ENCODE measurements at regions not wholly inside any gene's neighbourhood (a gene's known extent, or its start where the extent isn't known, plus 50 kb on each side); places are given as distances from the start of the nearest gene placed in this dataset.

DNA sequence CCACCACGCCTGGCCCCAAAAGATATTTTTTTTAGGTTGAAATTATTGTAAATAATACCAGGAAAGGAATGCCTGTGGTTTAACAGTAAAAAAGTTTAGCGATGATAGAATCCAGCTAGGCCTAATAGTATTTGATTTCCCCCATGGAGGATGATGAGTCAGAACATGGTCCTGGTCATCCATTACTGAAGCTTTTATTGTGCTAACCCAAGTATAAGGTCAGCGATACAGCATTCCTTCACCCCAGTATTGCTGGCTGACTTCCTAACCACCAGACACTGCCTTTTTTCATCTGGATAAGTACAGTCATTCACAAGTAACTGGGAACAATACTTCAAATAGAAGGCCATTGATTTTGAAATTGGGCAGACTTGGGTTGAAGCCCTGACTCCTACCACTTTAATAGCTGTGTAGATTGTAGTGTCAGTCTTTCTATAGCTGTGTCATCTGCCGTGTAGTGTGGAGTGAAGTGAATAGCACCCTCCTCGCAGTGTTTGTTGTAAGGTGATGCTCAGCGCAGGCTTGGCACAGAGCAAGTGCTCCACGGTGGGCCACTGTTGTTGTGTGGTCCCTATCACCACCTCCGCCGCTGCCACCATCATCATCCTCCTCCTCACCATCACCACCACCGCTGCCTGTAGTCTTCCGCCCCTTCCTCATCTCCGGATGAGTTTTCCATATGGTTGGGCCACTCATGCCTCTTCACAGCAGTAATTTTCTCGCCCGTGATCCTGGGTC, 436.0 kb upstream of the TPM1 start:
- WGBS, 5 donors, result 82 to 92% (median 90%) methylated on average over 14 of the region's 14 CpGs
- Histone ChIP-seq H3K4me1 (peaks cover 0 to 42% (median 11%) of the 10 kb centered on the region in 4 donors), H3K4me3 (no peak overlapping the region), H3K36me3 (no peaks in the 10 kb centered on the region), H3K27me3 (no peaks in the 10 kb centered on the region), H3K9me3 (no peaks in the 10 kb centered on the region), H3K27ac (peak overlapping the region in 1 of 5 donors; percentile 27)
- TF ChIP-seq POLR2AphosphoS5 (IDR thresholded peaks at IDR 0.05) (peak in 1 of 3 donors; percentile 57), POLR2A (IDR thresholded peaks at IDR 0.05) (no peak)
- intact Hi-C loops (cut with DNase I; ENCODE audit: low total_unique reads), result no loop called here
- DNase-seq, result no peak

DNA sequence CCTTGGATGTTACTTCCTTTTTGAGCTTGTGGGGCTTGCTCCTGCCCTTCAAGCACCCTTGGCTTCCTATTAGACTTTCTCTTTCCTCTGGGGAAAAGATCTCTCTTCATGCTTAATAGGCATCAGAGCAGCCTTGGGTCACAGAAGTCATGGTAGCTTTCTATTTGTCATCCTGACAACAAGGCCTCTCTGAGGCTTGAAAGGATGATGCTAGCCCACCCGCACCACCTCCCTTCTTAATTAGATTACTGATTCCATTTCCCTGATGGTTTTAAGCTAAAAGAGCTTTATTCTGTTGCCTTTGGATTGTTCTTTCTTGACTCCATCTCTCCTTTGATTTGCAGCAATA, 435.5 kb upstream of the TPM1 start:
- Histone ChIP-seq H3K4me1 (peaks cover 0 to 38% (median 11%) of the 10 kb centered on the region in 4 donors), H3K9me3 (no peaks in the 10 kb centered on the region), H3K27me3 (no peaks in the 10 kb centered on the region), H3K36me3 (no peaks in the 10 kb centered on the region), H3K4me3 (no peak overlapping the region), H3K27ac (no peak overlapping the region)
- WGBS, 5 donors, result 78 to 100% (median 97%) methylated on average over 1 of the region's 1 CpG
- intact Hi-C loops (cut with DNase I; ENCODE audit: low total_unique reads), result no loop called here
- TF ChIP-seq, protein P1, sequence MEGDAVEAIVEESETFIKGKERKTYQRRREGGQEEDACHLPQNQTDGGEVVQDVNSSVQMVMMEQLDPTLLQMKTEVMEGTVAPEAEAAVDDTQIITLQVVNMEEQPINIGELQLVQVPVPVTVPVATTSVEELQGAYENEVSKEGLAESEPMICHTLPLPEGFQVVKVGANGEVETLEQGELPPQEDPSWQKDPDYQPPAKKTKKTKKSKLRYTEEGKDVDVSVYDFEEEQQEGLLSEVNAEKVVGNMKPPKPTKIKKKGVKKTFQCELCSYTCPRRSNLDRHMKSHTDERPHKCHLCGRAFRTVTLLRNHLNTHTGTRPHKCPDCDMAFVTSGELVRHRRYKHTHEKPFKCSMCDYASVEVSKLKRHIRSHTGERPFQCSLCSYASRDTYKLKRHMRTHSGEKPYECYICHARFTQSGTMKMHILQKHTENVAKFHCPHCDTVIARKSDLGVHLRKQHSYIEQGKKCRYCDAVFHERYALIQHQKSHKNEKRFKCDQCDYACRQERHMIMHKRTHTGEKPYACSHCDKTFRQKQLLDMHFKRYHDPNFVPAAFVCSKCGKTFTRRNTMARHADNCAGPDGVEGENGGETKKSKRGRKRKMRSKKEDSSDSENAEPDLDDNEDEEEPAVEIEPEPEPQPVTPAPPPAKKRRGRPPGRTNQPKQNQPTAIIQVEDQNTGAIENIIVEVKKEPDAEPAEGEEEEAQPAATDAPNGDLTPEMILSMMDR (IDR thresholded peaks at IDR 0.05), result no peak
- TF ChIP-seq POLR2AphosphoS5 (IDR thresholded peaks at IDR 0.05) (no peak), POLR2A (IDR thresholded peaks at IDR 0.05) (no peak), EP300 (IDR thresholded peaks at IDR 0.05) (no peak)
- no peak for DNase-seq

DNA sequence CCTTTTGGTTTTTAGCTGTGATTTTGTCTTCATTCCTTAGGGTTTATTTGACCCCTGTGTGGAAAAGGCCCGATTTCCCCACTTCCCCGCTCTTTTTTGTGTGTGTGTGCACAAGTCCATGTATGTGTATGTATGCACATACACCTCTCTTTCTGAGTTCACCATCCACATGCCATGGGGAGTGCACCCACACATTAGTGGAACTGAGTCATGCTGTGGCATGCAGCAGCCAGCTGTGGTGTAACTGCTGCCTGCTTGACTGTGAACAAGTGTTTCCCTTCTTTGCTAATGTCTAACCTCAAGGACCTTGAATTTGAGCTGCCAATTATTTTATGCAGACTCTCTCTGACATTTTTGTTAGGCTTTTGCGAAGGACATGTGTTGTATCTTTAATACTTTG, 434.9 kb upstream of the TPM1 start:
- H3K4me1 ChIP-seq, result peaks cover 0 to 38% (median 11%) of the 10 kb centered on the region in 4 donors
- H3K36me3 ChIP-seq, result no peaks in the 10 kb centered on the region

DNA sequence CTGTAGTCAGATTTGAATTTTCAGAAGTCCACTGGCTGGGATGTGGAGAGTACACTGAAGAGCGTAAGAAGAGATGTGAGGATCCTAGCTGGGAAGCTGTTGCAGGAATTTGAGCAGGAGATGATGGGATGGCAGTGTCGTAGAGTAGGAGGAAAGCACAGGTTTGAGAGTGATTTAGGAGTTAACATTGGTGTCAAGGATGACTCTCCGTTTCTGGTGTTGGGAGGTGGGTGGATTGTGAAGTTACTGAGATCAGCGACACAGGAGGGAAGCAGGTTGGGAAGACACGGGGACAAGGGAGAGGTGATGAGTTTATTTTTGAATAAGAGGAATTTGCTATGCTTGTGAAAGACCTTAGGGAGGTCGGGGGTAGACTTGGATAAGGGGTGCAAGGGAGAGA, 434.2 kb upstream of the TPM1 start:
- no peak for DNase-seq
- WGBS, 5 donors, result 88 to 95% (median 92%) methylated on average over 6 of the region's 6 CpGs
- no peak overlapping the region for H3K27ac ChIP-seq
- H3K4me3 ChIP-seq, result no peak overlapping the region
- H3K27me3 ChIP-seq, result no peaks in the 10 kb centered on the region
- H3K36me3 ChIP-seq, result no peaks in the 10 kb centered on the region
- H3K4me1 ChIP-seq, result peaks cover 0 to 36% (median 7%) of the 10 kb centered on the region in 4 donors
- intact Hi-C loops (cut with DNase I; ENCODE audit: low total_unique reads), result no loop called here
- TF ChIP-seq EP300 (IDR thresholded peaks at IDR 0.05) (no peak), POLR2AphosphoS5 (IDR thresholded peaks at IDR 0.05) (no peak), POLR2A (IDR thresholded peaks at IDR 0.05) (no peak)
- TF ChIP-seq, protein P1 (IDR thresholded peaks at IDR 0.05), result no peak
- no peaks in the 10 kb centered on the region for H3K9me3 ChIP-seq

More for the DNA sequence above, 434.9 kb upstream of the TPM1 start:
- WGBS, 5 donors, result 88 to 97% (median 93%) methylated on average over 3 of the region's 3 CpGs
- intact Hi-C loops (cut with DNase I; ENCODE audit: low total_unique reads), result no loop called here
- H3K27me3 ChIP-seq, result no peaks in the 10 kb centered on the region
- H3K4me3 ChIP-seq, result no peak overlapping the region
- TF ChIP-seq EP300 (IDR thresholded peaks at IDR 0.05) (no peak), POLR2AphosphoS5 (IDR thresholded peaks at IDR 0.05) (no peak), POLR2A (IDR thresholded peaks at IDR 0.05) (no peak)
- TF ChIP-seq, protein P1 (IDR thresholded peaks at IDR 0.05), result no peak
- no peak overlapping the region for H3K27ac ChIP-seq
- no peaks in the 10 kb centered on the region for H3K9me3 ChIP-seq
- no peak for DNase-seq

DNA sequence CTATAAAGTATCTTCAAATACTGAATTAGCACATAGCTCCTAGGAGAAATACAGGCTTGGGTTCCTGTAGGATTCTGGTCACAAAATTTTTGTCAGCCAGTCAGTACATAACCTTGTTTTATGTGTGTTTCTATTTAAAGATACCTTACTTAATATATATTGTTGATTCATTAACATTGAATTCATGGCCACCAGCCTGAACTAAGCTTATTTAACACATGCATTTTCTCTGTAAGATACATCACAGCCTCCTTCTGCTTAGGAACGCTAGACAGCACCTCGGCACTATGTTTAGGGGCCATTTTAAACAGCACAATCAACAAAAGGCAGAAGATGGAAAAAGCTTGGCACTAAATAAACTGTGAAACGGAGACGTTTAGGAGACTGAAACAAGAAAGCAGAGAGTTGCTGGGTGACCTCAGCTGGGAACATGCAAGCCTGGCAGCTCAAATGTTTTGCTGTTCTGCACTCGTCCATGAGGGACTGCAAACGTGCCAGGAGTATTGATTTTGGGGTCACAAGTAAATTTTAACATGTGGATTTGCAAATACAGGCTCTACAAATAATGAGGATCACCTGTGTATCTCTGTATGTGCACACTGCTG, 432.2 kb upstream of the TPM1 start:
- Histone ChIP-seq H3K27ac (no peak overlapping the region), H3K27me3 (no peaks in the 10 kb centered on the region), H3K36me3 (no peaks in the 10 kb centered on the region), H3K4me3 (no peak overlapping the region), H3K4me1 (peaks cover 0 to 22% (median 2%) of the 10 kb centered on the region in 4 donors), H3K9me3 (no peaks in the 10 kb centered on the region)
- TF ChIP-seq POLR2AphosphoS5 (IDR thresholded peaks at IDR 0.05) (no peak), POLR2A (IDR thresholded peaks at IDR 0.05) (no peak), EP300 (IDR thresholded peaks at IDR 0.05) (no peak)
- TF ChIP-seq, protein P1 (IDR thresholded peaks at IDR 0.05), result no peak
- no peak for DNase-seq
- WGBS, 5 donors, result 42 to 53% (median 48%) methylated on average over 6 of the region's 6 CpGs
- intact Hi-C loops (cut with DNase I; ENCODE audit: low total_unique reads), result no loop called here
